OCI-LY1 (cell line): ENCODE measurements at regions not wholly inside any gene's neighbourhood (a gene's known extent, or its start where the extent isn't known, plus 50 kb on each side); places are given as distances from the start of the nearest gene placed in this dataset.
"Not testable (repeated sequence)": the region's sequence is repeated elsewhere in the genome, so short reads cannot be mapped to it uniquely, and the experiment has no call there.

Experiments used
- H2AFZ ChIP-seq: fragments of 200-600 bp; sonication (generic), shearing (Covaris generic); 2 replicates; pipeline ENCODE4 v1.6.0; 2014; ENCODE audit warnings: antibody characterized with exemption, mild to moderate bottlenecking, low read length
- H3F3A ChIP-seq: fragments of 200-600 bp; sonication (generic), shearing (Covaris generic); 2 replicates; pipeline ENCODE4 v1.6.0; 2014; ENCODE audit warnings: mild to moderate bottlenecking, antibody characterized with exemption, low read length, moderate library complexity; ENCODE audit not compliant: insufficient read depth
- H3K27ac ChIP-seq: fragments of 200-600 bp; sonication (generic); 2 replicates; pipeline ENCODE4 v1.5.1; 2014; ENCODE audit warnings: low read length, mixed run types, mild to moderate bottlenecking, low read depth; ENCODE audit not compliant: poor library complexity, severe bottlenecking
- H3K27me3 ChIP-seq: fragments of 200-600 bp; sonication (generic); 2 replicates; pipeline ENCODE4 v1.6.0; 2014; ENCODE audit warnings: antibody characterized with exemption, mild to moderate bottlenecking, low read length, moderate library complexity; ENCODE audit not compliant: insufficient read depth
- H3K36me3 ChIP-seq: fragments of 200-600 bp; sonication (generic); 2 replicates; pipeline ENCODE4 v1.6.1; 2014; ENCODE audit warnings: mild to moderate bottlenecking, antibody characterized with exemption, low read length, moderate library complexity, mixed read lengths; ENCODE audit not compliant: insufficient read depth
- H3K4me1 ChIP-seq: fragments of 200-600 bp; sonication (generic); 2 replicates; pipeline ENCODE4 v1.5.1; 2014; ENCODE audit warnings: mild to moderate bottlenecking, low read length, moderate library complexity; ENCODE audit not compliant: insufficient read depth, severe bottlenecking
- H3K4me2 ChIP-seq: fragments of 200-600 bp; sonication (generic), shearing (Covaris generic); 2 replicates; pipeline ENCODE4 v1.6.1; 2014; ENCODE audit warnings: low read length
- H3K4me3 ChIP-seq: fragments of 200-600 bp; sonication (generic); 2 replicates; pipeline ENCODE4 v1.5.1; 2014; ENCODE audit warnings: low read length, low read depth, mild to moderate bottlenecking, mixed read lengths; ENCODE audit not compliant: poor library complexity, severe bottlenecking
- H3K79me2 ChIP-seq: fragments of 200-600 bp; shearing (Covaris generic); 2 replicates; pipeline ENCODE4 v1.6.1; 2016; ENCODE audit warnings: mixed run types, low read length, mixed read lengths; ENCODE audit not compliant: insufficient read depth
- H3K9ac ChIP-seq: fragments of 200-600 bp; sonication (generic), shearing (Covaris generic); 2 replicates; pipeline ENCODE4 v1.6.1; 2014; ENCODE audit warnings: mild to moderate bottlenecking, low read length, mixed read lengths
- H3K9me2 ChIP-seq: fragments of 200-600 bp; sonication (generic), shearing (Covaris generic); 2 replicates; pipeline ENCODE4 v1.6.1; 2014; ENCODE audit warnings: low read depth, mild to moderate bottlenecking, low read length, mixed read lengths
- H3K9me3 ChIP-seq: fragments of 200-600 bp; shearing (Covaris generic); 2 replicates; pipeline ENCODE4 v1.6.1; 2014; ENCODE audit warnings: low read length, mixed read lengths
- H4K20me1 ChIP-seq: fragments of 200-600 bp; sonication (generic), shearing (Covaris generic); 2 replicates; pipeline ENCODE4 v1.6.0; 2016; ENCODE audit warnings: mild to moderate bottlenecking, low read length; ENCODE audit not compliant: insufficient read depth
- TF ChIP-seq, protein P1 (sequence below): fragments of 200-600 bp; sonication (generic), shearing (Covaris generic); IDR thresholded peaks from 2 replicates; pipeline ENCODE4 v1.5.1; 2017; ENCODE audit warnings: mild to moderate bottlenecking, antibody characterized with exemption, low read length, moderate library complexity, mixed read lengths

DNA sequence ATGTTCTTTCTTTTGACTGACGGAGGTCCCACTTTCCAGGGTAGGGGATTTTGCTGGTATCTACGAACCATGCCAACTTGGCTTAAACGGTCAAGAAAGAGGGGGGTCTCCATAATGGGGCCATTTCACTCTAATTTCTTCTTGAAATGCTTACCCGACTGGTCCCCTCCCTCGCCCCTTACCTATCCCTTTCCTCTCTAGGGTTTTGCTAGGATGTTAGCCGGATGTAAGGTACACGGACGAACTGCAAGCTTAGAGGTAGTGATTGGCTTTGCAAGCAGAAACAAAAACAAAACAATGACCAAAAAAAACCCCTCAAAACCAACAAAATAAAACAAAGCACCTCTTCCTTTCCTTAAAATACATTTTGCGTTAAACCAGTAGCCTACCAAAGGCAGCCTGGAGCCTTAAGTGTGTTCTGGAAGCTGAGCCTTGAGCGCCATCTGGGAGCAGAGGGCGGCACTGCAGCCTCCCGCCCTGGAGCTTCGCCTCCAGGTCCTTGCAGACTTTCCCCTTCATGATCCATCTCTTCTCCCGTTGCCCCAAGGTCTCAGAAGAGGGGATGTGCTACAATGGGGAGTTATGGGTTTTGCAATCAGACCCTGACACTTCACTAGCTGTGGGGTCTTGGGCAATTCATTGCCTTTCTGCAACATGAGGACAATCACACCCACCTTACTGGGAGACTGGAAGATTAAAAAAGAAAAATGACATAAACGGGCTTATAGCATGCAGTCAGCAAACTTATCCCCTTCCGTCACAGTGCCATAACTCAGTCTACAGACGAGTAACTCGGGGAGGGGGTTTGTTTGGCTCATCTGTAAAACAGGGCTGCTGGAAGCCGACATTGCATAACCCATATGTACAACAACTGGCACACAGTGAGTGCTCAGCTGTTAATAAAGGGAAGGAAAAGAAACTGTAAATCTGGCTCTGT, 125.9 kb upstream of the RRN3 start:
- H2AFZ ChIP-seq, H3K9me3 ChIP-seq: not testable (repeated sequence)

DNA sequence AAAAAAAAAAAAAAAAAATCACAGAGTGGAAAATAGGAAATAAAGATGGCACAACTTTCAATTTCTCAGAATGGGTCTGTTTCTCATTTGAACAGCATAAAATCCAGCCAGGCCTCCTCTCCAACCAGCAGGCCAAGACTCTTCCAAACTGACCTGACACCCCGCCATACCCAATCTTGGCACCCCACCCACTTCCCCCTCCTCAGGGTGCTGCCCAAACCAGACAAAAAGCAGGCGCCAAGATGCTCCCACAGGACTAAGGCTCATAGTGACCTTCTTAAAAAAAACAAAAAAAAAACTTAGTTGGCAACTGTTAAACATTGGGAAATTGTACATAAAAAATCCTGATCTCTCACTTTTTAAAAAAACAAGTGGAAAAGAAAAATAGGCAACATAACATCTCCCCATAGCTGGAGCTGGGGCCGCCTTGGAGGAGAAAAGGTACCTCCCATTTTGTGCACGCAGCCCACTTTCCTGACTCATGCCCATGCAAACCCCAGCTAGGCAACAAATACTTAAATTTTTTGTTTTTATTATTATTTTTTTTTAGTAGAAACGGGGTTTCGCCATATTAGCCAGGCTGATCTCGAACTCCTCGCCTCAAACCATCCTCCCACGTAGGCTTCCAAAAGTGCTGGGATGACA, 124.9 kb upstream of the RRN3 start:
- not testable (repeated sequence) for H3K9ac ChIP-seq, H4K20me1 ChIP-seq, H3K4me1 ChIP-seq, H3K27ac ChIP-seq, H3K27me3 ChIP-seq, H3K9me3 ChIP-seq, H3F3A ChIP-seq, H3K79me2 ChIP-seq, H3K4me3 ChIP-seq, H3K36me3 ChIP-seq, H2AFZ ChIP-seq, H3K9me2 ChIP-seq, H3K4me2 ChIP-seq

More for the DNA sequence above, 125.9 kb upstream of the RRN3 start:
- TF ChIP-seq, protein P1, sequence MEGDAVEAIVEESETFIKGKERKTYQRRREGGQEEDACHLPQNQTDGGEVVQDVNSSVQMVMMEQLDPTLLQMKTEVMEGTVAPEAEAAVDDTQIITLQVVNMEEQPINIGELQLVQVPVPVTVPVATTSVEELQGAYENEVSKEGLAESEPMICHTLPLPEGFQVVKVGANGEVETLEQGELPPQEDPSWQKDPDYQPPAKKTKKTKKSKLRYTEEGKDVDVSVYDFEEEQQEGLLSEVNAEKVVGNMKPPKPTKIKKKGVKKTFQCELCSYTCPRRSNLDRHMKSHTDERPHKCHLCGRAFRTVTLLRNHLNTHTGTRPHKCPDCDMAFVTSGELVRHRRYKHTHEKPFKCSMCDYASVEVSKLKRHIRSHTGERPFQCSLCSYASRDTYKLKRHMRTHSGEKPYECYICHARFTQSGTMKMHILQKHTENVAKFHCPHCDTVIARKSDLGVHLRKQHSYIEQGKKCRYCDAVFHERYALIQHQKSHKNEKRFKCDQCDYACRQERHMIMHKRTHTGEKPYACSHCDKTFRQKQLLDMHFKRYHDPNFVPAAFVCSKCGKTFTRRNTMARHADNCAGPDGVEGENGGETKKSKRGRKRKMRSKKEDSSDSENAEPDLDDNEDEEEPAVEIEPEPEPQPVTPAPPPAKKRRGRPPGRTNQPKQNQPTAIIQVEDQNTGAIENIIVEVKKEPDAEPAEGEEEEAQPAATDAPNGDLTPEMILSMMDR, result peak; percentile 57
- H3F3A ChIP-seq, H3K9me2 ChIP-seq, H3K4me3 ChIP-seq, H4K20me1 ChIP-seq, H3K9ac ChIP-seq, H3K36me3 ChIP-seq, H3K79me2 ChIP-seq, H3K27ac ChIP-seq, H3K27me3 ChIP-seq, H3K4me2 ChIP-seq, H3K4me1 ChIP-seq: not testable (repeated sequence)

DNA sequence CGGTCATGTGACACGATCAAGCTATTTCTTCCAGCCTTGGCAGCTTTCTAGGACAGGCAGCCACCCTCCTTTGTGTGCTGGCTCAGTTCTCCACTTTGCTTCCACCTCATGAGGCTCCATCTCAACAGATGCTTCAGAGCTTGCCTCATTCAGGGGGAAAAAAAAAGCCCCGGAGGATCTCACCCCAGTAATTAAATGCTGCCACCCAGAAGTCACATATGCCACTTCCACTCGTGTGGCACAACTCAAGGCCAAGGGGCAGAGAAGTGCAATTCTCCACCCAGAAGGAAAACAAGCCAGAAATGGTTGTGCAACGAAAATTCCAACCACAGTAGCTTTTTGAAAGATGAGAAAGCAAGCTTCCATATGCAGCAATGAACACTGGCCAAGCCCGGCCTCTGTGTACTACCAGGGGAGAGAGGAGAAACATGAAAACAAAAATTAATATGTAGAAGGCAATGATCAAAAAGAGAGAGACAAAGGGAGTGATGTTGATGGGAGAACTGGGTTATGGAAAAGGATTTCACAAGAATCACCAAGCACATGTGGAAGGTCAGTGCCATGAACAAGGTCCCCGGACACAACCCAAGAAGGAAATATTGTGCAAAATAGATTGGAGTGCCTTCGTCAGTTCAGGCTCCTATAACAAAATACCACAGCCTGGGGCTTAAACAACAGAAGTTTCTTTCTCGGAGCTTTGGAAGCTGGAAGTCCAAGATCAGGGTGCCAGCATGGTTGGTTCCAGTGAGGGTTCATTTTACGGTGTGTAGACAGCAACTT, 113.3 kb upstream of the RRN3 start:
- not testable (repeated sequence) for H3K9ac ChIP-seq, H3K27ac ChIP-seq, H4K20me1 ChIP-seq, H3K9me3 ChIP-seq, H2AFZ ChIP-seq, H3K4me3 ChIP-seq, H3K4me1 ChIP-seq, H3F3A ChIP-seq, H3K4me2 ChIP-seq, H3K9me2 ChIP-seq, H3K79me2 ChIP-seq, H3K27me3 ChIP-seq, H3K36me3 ChIP-seq

DNA sequence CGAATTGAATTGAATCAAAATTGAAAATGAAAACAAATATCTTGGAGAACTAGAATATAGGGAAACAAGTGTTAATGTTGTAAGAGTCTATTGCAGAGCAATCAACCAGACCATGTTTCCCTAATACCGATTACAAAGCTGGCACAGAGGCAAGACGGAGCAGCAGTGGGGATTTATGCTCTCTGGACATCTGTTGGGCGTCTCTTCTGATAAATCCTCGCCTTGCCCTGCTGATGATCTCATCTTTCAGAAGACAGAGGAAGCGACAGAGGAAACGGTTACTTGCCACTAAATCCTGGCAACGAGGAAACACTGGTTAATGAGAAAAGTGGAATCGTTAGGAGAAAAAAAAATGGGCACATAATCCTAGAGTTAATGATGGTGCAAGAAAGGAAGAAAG, 112.4 kb upstream of the RRN3 start:
- H3K4me1 ChIP-seq, H3K4me2 ChIP-seq, H3K79me2 ChIP-seq, H3K27ac ChIP-seq, H3K4me3 ChIP-seq, H3K9ac ChIP-seq, H3K9me3 ChIP-seq, H3F3A ChIP-seq, H3K27me3 ChIP-seq, H3K9me2 ChIP-seq, H4K20me1 ChIP-seq, H2AFZ ChIP-seq, H3K36me3 ChIP-seq: not testable (repeated sequence)

DNA sequence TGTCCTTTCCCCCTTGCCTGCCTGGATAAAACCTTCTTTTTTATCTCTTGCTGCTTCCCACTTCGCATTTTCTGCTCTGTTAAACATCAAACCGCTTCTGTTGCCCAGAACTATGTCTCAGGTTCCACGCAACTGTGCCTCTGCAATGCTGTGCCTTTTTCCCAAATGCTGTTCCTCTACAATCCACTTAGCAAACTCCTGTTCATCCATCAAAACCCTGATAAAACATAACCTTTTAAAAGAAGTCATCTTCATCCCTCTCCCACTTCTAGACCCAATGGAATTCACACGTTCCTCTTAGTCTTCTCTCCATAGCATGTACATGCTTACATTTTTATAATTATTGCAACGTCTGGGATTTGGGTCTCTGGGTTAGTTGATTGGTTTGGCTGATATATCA, 111.9 kb upstream of the RRN3 start:
- H3K4me3 ChIP-seq, H3K9me3 ChIP-seq, H4K20me1 ChIP-seq, H3K27ac ChIP-seq, H3K4me2 ChIP-seq, H3K9ac ChIP-seq, H3F3A ChIP-seq, H3K79me2 ChIP-seq, H3K36me3 ChIP-seq, H2AFZ ChIP-seq, H3K9me2 ChIP-seq, H3K4me1 ChIP-seq, H3K27me3 ChIP-seq: not testable (repeated sequence)

DNA sequence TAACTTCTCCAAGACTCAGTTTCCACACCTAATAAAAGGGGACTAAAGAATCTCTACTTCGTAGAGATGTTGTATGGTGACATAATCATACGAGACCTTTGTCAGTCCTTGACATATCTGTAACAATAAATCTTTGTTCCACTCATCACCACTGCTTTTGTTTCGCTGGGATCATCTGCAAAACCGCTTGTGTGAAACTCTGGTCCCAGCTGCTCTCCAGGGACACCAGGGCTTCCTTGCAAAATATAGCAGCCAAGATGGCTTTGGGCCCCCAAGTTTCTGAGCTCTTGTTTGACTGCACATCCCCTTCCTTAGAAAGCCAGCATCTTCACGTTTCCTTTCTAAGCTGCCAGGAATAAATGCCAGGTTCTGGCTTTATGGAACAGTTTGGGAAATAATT, 110.5 kb upstream of the RRN3 start:
- not testable (repeated sequence) for H3K4me1 ChIP-seq, H3K36me3 ChIP-seq, H4K20me1 ChIP-seq, H3K9ac ChIP-seq, H3K27ac ChIP-seq, H3K9me3 ChIP-seq, H3K4me2 ChIP-seq, H3K27me3 ChIP-seq, H3K4me3 ChIP-seq, H3K9me2 ChIP-seq, H3K79me2 ChIP-seq, H2AFZ ChIP-seq, H3F3A ChIP-seq
